ENCODE measurements at regions not wholly inside any gene's neighbourhood (a gene's known extent, or its start where the extent isn't known, plus 50 kb on each side); places are given as distances from the start of the nearest gene placed in this dataset.

DNA sequence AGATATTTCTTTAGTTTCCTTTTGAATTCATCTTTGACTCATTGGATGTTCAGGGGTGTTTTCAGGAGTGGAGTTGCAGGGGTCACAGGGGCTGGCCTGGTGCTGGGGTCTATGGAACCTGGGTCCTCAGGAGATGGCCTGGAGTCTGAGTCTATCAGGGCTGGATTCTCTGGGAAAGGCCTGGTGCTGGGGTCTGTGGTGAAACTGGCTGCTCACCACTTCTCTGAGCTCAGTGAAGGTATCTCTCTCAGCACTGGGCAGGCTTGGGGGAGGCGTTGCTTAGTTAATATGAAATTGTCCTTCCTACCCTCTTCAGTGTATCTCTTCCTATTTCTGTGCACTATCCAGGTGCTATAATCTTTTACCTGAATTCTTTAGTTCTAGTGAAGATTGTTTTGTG lies 83.1 kb upstream of the SLC24A3 start:
- no peaks in the 10 kb centered on the region for H4K20me1 ChIP-seq (ENCODE audit: insufficient read depth, low read length)
- H3K36me3 ChIP-seq (replicated peaks; ENCODE audit: low read depth, low read length), result no peaks in the 10 kb centered on the region
- H3K79me2 ChIP-seq (ENCODE audit: low read length), result no peaks in the 10 kb centered on the region
- H3K27me3 ChIP-seq (ENCODE audit: low read depth, low read length), result 0 out of 2 replicates have a peak, but pooled peaks cover 6% of the 10 kb centered on the region
- TF ChIP-seq EZH2phosphoT487 (IDR thresholded peaks at IDR 0.05; ENCODE audit: low read depth), result no peak
- TF ChIP-seq, protein P1, sequence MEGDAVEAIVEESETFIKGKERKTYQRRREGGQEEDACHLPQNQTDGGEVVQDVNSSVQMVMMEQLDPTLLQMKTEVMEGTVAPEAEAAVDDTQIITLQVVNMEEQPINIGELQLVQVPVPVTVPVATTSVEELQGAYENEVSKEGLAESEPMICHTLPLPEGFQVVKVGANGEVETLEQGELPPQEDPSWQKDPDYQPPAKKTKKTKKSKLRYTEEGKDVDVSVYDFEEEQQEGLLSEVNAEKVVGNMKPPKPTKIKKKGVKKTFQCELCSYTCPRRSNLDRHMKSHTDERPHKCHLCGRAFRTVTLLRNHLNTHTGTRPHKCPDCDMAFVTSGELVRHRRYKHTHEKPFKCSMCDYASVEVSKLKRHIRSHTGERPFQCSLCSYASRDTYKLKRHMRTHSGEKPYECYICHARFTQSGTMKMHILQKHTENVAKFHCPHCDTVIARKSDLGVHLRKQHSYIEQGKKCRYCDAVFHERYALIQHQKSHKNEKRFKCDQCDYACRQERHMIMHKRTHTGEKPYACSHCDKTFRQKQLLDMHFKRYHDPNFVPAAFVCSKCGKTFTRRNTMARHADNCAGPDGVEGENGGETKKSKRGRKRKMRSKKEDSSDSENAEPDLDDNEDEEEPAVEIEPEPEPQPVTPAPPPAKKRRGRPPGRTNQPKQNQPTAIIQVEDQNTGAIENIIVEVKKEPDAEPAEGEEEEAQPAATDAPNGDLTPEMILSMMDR (IDR thresholded peaks at IDR 0.05; ENCODE audit: low read depth, low read length), result no peak
- no peak overlapping the region for H3K4me2 ChIP-seq (ENCODE audit: low read length)
- H3K9me3 ChIP-seq (ENCODE audit: insufficient read depth, low read length), result no peaks in the 10 kb centered on the region
- no peak overlapping the region for H2AFZ ChIP-seq (ENCODE audit: low read depth, low read length)
- no peaks in the 10 kb centered on the region for H3K4me1 ChIP-seq (ENCODE audit: low read length)
- no peak overlapping the region for H3K27ac ChIP-seq (ENCODE audit: low read length)
- H3K4me3 ChIP-seq (ENCODE audit: low read length), result no peak overlapping the region
- H3K9ac ChIP-seq (ENCODE audit: low read length), result no peak overlapping the region

DNA sequence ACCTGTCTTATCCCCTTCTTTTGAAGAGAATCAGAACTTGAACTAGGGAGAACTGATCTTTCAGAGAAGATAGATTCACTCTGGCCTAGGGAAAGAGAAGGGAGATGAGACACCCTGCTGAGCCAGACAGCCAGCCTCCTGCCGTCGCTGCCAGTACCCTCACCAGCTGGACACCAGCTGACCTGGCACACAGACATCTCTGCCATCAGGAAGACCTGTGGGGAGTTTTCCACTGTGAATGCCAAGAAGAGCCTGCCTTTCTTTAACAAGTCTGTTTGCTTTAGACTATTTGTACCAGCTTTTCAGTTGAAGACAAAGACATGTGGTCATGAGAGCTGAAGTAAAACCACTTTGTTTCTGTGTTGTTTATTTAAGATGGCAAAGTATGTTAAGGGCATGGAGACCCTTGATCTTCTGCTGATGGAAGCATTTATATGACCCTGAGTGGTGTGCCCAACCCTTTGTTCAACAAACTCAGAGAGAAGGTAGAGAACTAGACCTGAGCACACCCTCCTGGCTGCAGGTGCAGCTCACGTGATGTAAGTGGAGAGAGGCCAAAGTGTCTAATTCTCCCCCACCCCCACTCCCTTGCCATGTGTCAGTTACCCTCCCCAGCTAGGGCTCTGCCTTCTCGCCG lies 82.3 kb upstream of the SLC24A3 start:
- no peaks in the 10 kb centered on the region for H3K79me2 ChIP-seq (ENCODE audit: low read length)
- no peak overlapping the region for H3K9ac ChIP-seq (ENCODE audit: low read length)
- 0 out of 2 replicates have a peak, but pooled peaks cover 6% of the 10 kb centered on the region for H3K27me3 ChIP-seq (ENCODE audit: low read depth, low read length)
- no peaks in the 10 kb centered on the region for H4K20me1 ChIP-seq (ENCODE audit: insufficient read depth, low read length)
- no peak overlapping the region for H3K27ac ChIP-seq (ENCODE audit: low read length)
- no peak overlapping the region for H3K4me3 ChIP-seq (ENCODE audit: low read length)
- no peak overlapping the region for H2AFZ ChIP-seq (ENCODE audit: low read depth, low read length)
- no peaks in the 10 kb centered on the region for H3K9me3 ChIP-seq (ENCODE audit: insufficient read depth, low read length)
- H3K4me2 ChIP-seq (ENCODE audit: low read length), result no peak overlapping the region
- no peak for TF ChIP-seq EZH2phosphoT487 (IDR thresholded peaks at IDR 0.05; ENCODE audit: low read depth)
- TF ChIP-seq, protein P1 (IDR thresholded peaks at IDR 0.05; ENCODE audit: low read depth, low read length), result no peak
- no peaks in the 10 kb centered on the region for H3K36me3 ChIP-seq (replicated peaks; ENCODE audit: low read depth, low read length)
- H3K4me1 ChIP-seq (ENCODE audit: low read length), result no peaks in the 10 kb centered on the region

DNA sequence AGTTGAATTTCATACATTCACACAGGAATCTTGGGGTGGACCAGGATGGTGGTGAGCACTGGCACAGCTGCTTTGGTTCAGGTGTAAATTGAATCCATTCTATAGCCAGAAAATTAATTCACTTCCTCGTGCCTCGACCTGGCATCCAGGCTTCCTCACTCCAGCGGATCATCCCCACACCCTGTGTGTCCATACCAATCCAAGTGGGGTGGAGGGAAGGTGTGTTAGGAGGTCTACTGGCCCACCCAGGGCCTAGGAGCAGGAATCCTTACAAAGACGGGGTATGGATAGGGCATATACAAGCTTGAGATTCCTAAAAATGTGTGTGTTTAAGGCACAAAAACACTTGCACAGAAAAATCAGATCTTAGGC lies 81.8 kb upstream of the SLC24A3 start:
- H3K36me3 ChIP-seq (replicated peaks; ENCODE audit: low read depth, low read length), result no peaks in the 10 kb centered on the region
- no peaks in the 10 kb centered on the region for H3K79me2 ChIP-seq (ENCODE audit: low read length)
- TF ChIP-seq, protein P1 (IDR thresholded peaks at IDR 0.05; ENCODE audit: low read depth, low read length), result no peak
- TF ChIP-seq EZH2phosphoT487 (IDR thresholded peaks at IDR 0.05; ENCODE audit: low read depth), result no peak

DNA sequence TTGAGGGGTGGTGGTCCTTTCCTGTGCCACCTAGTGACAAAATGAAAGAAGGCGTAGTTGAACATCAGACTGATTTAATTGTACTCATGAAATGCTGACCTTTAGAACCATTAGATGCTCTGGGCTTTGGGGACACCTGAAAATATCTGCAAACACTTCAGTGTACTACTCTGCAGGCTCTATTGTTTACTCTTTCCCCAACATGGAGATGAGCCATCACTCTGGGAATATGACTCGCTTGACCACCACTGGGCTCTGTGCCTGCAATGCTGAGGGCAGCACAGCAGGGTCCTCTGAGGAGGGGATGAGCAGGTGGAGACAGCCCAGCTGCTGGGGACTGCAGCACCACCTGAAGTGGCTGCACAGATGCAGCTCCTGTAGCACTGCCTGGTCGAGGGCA lies 74.8 kb upstream of the SLC24A3 start:
- Histone ChIP-seq H3K4me2 (ENCODE audit: low read length) (no peak overlapping the region), H3K9me3 (ENCODE audit: insufficient read depth, low read length) (no peaks in the 10 kb centered on the region), H3K27ac (ENCODE audit: low read length) (no peak overlapping the region), H3K36me3 (replicated peaks; ENCODE audit: low read depth, low read length) (no peaks in the 10 kb centered on the region), H3K79me2 (ENCODE audit: low read length) (no peaks in the 10 kb centered on the region), H3K4me3 (ENCODE audit: low read length) (no peak overlapping the region), H4K20me1 (ENCODE audit: insufficient read depth, low read length) (no peaks in the 10 kb centered on the region), H3K9ac (ENCODE audit: low read length) (no peak overlapping the region), H3K4me1 (ENCODE audit: low read length) (no peaks in the 10 kb centered on the region), H3K27me3 (ENCODE audit: low read depth, low read length) (no peaks in the 10 kb centered on the region), H2AFZ (ENCODE audit: low read depth, low read length) (no peak overlapping the region)
- TF ChIP-seq, protein P1 (IDR thresholded peaks at IDR 0.05; ENCODE audit: low read depth, low read length), result no peak
- no peak for TF ChIP-seq EZH2phosphoT487 (IDR thresholded peaks at IDR 0.05; ENCODE audit: low read depth)

More for the DNA sequence above, 81.8 kb upstream of the SLC24A3 start:
- Histone ChIP-seq H3K27ac (ENCODE audit: low read length) (no peak overlapping the region), H3K27me3 (ENCODE audit: low read depth, low read length) (0 out of 2 replicates have a peak, but pooled peaks cover 6% of the 10 kb centered on the region), H3K4me3 (ENCODE audit: low read length) (no peak overlapping the region), H3K4me1 (ENCODE audit: low read length) (no peaks in the 10 kb centered on the region), H4K20me1 (ENCODE audit: insufficient read depth, low read length) (no peaks in the 10 kb centered on the region), H3K9ac (ENCODE audit: low read length) (no peak overlapping the region), H3K9me3 (ENCODE audit: insufficient read depth, low read length) (no peaks in the 10 kb centered on the region), H2AFZ (ENCODE audit: low read depth, low read length) (no peak overlapping the region), H3K4me2 (ENCODE audit: low read length) (no peak overlapping the region)

Data from OCI-LY3 (cell line).